HG03139 (cell line): ENCODE measurements at regions not wholly inside any gene's neighbourhood (a gene's known extent, or its start where the extent isn't known, plus 50 kb on each side); places are given as distances from the start of the nearest gene placed in this dataset.
A peak's percentile ranks its signal among the peaks of the same experiment; 100 is the strongest.
"Not testable (repeated sequence)": the region's sequence is repeated elsewhere in the genome, so short reads cannot be mapped to it uniquely, and the experiment has no call there.

Source experiments
- ATAC-seq: cut with Tn5 transposase; IDR thresholded peaks from one replicate; pipeline ENCODE4 v1.9.1; 2021; ENCODE audit not compliant: unreplicated experiment

GRCh38 chr20:1845163-1845523 is 50.1 kb upstream of the SIRPA start:
- peak; percentile 25 for ATAC-seq

- peak; percentile 84 for ATAC-seq
Measured at GRCh38 chr20:1844325-1845162, 50.7 kb upstream of the SIRPA start.

GRCh38 chr20:1842281-1842680 is 52.9 kb upstream of the SIRPA start:
- ATAC-seq, result no peak

GRCh38 chr20:1841554-1842140 is 53.6 kb upstream of the SIRPA start:
- ATAC-seq, result no peak

GRCh38 chr20:1840817-1841553 is 54.2 kb upstream of the SIRPA start:
- ATAC-seq, result no peak

GRCh38 chr20:1839376-1840317 is 55.6 kb upstream of the SIRPA start:
- not testable (repeated sequence) for ATAC-seq

GRCh38 chr20:1838556-1839279 is 56.5 kb upstream of the SIRPA start:
- ATAC-seq, result no peak

- no peak for ATAC-seq
Measured at GRCh38 chr20:1835186-1836035, 59.8 kb upstream of the SIRPA start.

GRCh38 chr20:1833728-1834726 is 61.2 kb upstream of the SIRPA start:
- no peak for ATAC-seq

- no peak for ATAC-seq
Measured at GRCh38 chr20:1833216-1833615, 62.0 kb upstream of the SIRPA start.

- ATAC-seq, result no peak
Measured at GRCh38 chr20:1832634-1833033, 62.6 kb upstream of the SIRPA start.

GRCh38 chr20:1831606-1832005 is 63.6 kb upstream of the SIRPA start:
- ATAC-seq, result no peak

GRCh38 chr20:1831096-1831495 is 64.1 kb upstream of the SIRPA start:
- ATAC-seq, result no peak

GRCh38 chr20:1830240-1830639 is 65.0 kb upstream of the SIRPA start:
- ATAC-seq, result no peak

GRCh38 chr20:1829531-1829930 is 65.7 kb upstream of the SIRPA start:
- ATAC-seq, result no peak

- ATAC-seq, result no peak
Measured at GRCh38 chr20:1828786-1829131, 66.4 kb upstream of the SIRPA start.

- no peak for ATAC-seq
Measured at GRCh38 chr20:1827974-1828785, 67.0 kb upstream of the SIRPA start.
